ENCODE measurements at regions not wholly inside any gene's neighbourhood (a gene's known extent, or its start where the extent isn't known, plus 50 kb on each side); places are given as distances from the start of the nearest gene placed in this dataset.

- CTCF ChIA-PET: no interaction called here
- H3K4me2 ChIP-seq (replicated peaks; ENCODE audit: low read depth, low read length, poor library complexity, severe bottlenecking): no peak overlapping the region
- H3K4me3 ChIP-seq (ENCODE audit: control extremely low read depth in 1 of 5, extremely low read depth in 1 of 5, insufficient read depth in 1 of 5, low read depth in 2 of 5, low read length in 4 of 5): no peak overlapping the region
- Mint-ChIP-seq H3K9me3 (ENCODE audit: insufficient read depth) (no peaks in the 10 kb centered on the region), H3K4me1 (no peaks in the 10 kb centered on the region), H3K27ac (no peak overlapping the region), H3K27me3 (no peaks in the 10 kb centered on the region), H3K4me3 (no peak overlapping the region)
- no peaks in the 10 kb centered on the region for H3K27me3 ChIP-seq (replicated peaks in 1 of 4; ENCODE audit: control extremely low read depth in 1 of 4, control insufficient read depth in 3 of 4, insufficient read depth in 4 of 4, low read length in 3 of 4)
- ATAC-seq (ENCODE audit: low read depth) (no peak), DNase-seq (no peak)
- no peaks in the 10 kb centered on the region for H3K79me2 ChIP-seq (ENCODE audit: control insufficient read depth, insufficient read depth, low read length)
- H3K9ac ChIP-seq (ENCODE audit: low read length): no peak overlapping the region
- no peak overlapping the region for H2AFZ ChIP-seq (ENCODE audit: insufficient read depth, low read depth, low read length, poor library complexity, severe bottlenecking)
- H3K9me3 ChIP-seq (ENCODE audit: control extremely low read depth in 1 of 3, control insufficient read depth in 2 of 3, insufficient read depth in 1 of 3, low read length in 2 of 3): no peaks in the 10 kb centered on the region
- H3K36me3 ChIP-seq (replicated peaks in 1 of 2; ENCODE audit: control extremely low read depth in 1 of 2, control insufficient read depth in 1 of 2, extremely low read depth in 1 of 2, insufficient read depth in 2 of 2, low read length in 1 of 2): no peaks in the 10 kb centered on the region
- intact Hi-C loops (cut with micrococcal nuclease): no loop called here
- H3K4me1 ChIP-seq (ENCODE audit: control insufficient read depth in 2 of 2, insufficient read depth in 2 of 2, low read length in 2 of 2): no peaks in the 10 kb centered on the region
- TF ChIP-seq CTCF (IDR thresholded peaks at IDR 0.05) (no peak), EZH2 (IDR thresholded peaks at IDR 0.05; ENCODE audit: borderline replicate concordance, insufficient read depth, low read depth, low read length, poor library complexity, severe bottlenecking) (no peak)
- H4K20me1 ChIP-seq (ENCODE audit: control insufficient read depth, insufficient read depth, low read length, poor library complexity, severe bottlenecking): no peaks in the 10 kb centered on the region
- POLR2A ChIA-PET: no interaction called here
- no peak overlapping the region for H3K27ac ChIP-seq (ENCODE audit: low read length in 2 of 2)
Observed at GRCh38 chr10:56871160-56871668, 510.2 kb upstream of the ZWINT start.

DNA sequence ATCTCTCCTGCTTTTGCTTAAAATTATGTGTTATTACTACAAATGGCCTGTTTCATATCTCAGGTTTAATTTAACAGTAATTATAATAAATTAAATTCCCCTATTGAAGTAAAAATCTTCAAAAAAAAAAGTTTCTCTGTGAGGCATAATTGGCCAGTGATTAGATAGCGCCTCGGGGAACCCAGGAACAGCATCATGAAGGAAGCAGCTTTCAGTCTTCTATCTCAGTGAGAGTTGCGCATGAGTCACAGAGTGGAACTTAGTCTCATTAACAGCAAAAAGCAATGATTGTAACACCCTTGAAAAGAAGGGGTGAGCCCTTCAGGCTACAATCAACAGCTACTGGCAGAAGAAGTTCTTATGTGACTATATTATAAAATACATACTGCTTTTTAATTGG, 506.2 kb upstream of the ZWINT start:
- H3K4me3 Mint-ChIP-seq: no peak overlapping the region
- WGBS (ENCODE audit: insufficient coverage): 100% methylated on average over 3 of the region's 3 CpGs
- Histone ChIP-seq H4K20me1 (ENCODE audit: control insufficient read depth, insufficient read depth, low read length, poor library complexity, severe bottlenecking) (no peaks in the 10 kb centered on the region), H3K36me3 (replicated peaks in 1 of 2; ENCODE audit: control extremely low read depth in 1 of 2, control insufficient read depth in 1 of 2, extremely low read depth in 1 of 2, insufficient read depth in 2 of 2, low read length in 1 of 2) (no peaks in the 10 kb centered on the region), H3K4me1 (ENCODE audit: control insufficient read depth in 2 of 2, insufficient read depth in 2 of 2, low read length in 2 of 2) (no peaks in the 10 kb centered on the region), H3K27me3 (replicated peaks in 1 of 4; ENCODE audit: control extremely low read depth in 1 of 4, control insufficient read depth in 3 of 4, insufficient read depth in 4 of 4, low read length in 3 of 4) (no peaks in the 10 kb centered on the region), H3K27ac (ENCODE audit: low read length in 2 of 2) (no peak overlapping the region), H3K9me3 (ENCODE audit: control extremely low read depth in 1 of 3, control insufficient read depth in 2 of 3, insufficient read depth in 1 of 3, low read length in 2 of 3) (no peaks in the 10 kb centered on the region), H3K4me3 (ENCODE audit: control extremely low read depth in 1 of 5, extremely low read depth in 1 of 5, insufficient read depth in 1 of 5, low read depth in 2 of 5, low read length in 4 of 5) (no peak overlapping the region), H3K79me2 (ENCODE audit: control insufficient read depth, insufficient read depth, low read length) (no peaks in the 10 kb centered on the region), H2AFZ (ENCODE audit: insufficient read depth, low read depth, low read length, poor library complexity, severe bottlenecking) (no peak overlapping the region), H3K4me2 (replicated peaks; ENCODE audit: low read depth, low read length, poor library complexity, severe bottlenecking) (no peak overlapping the region), H3K9ac (ENCODE audit: low read length) (no peak overlapping the region)
- DNase-seq (no peak), ATAC-seq (ENCODE audit: low read depth) (no peak)
- H3K4me1 Mint-ChIP-seq: no peaks in the 10 kb centered on the region
- H3K27me3 Mint-ChIP-seq: no peaks in the 10 kb centered on the region
- POLR2A ChIA-PET: no interaction called here
- intact Hi-C loops (cut with micrococcal nuclease): no loop called here
- CTCF ChIA-PET: no interaction called here
- H3K27ac Mint-ChIP-seq: no peak overlapping the region
- H3K9me3 Mint-ChIP-seq (ENCODE audit: insufficient read depth): peaks cover 2% of the 10 kb centered on the region
- TF ChIP-seq CTCF (IDR thresholded peaks at IDR 0.05): no peak
- TF ChIP-seq EZH2 (IDR thresholded peaks at IDR 0.05; ENCODE audit: borderline replicate concordance, insufficient read depth, low read depth, low read length, poor library complexity, severe bottlenecking): no peak
